ENCODE measurements at regions not wholly inside any gene's neighbourhood (a gene's known extent, or its start where the extent isn't known, plus 50 kb on each side); places are given as distances from the start of the nearest gene placed in this dataset.

GRCh38 chr3:35422101-35422500 is 217.2 kb upstream of the ARPP21 start:
- intact Hi-C loops (cut with micrococcal nuclease; ENCODE audit: unreplicated experiment) = no loop called here
- in situ Hi-C loops (cut with MboI) = no loop called here
- no peak for DNase-seq (ENCODE audit: low read depth, low spot score)
- H3K9me3 ChIP-seq (replicated peaks; ENCODE audit: control insufficient read depth, insufficient read depth, low read length) = no peaks in the 10 kb centered on the region
- no peak overlapping the region for H3K27ac ChIP-seq (ENCODE audit: control insufficient read depth, insufficient read depth)
- FAIRE-seq = no peak
- H3K27me3 ChIP-seq (replicated peaks in 1 of 2; ENCODE audit: control insufficient read depth in 2 of 2, insufficient read depth in 2 of 2, low read length in 1 of 2) = no peaks in the 10 kb centered on the region
- no peak overlapping the region for H3K4me3 ChIP-seq
- ChIA-PET SMC1A (ENCODE audit: uncharacterized antibody, unreplicated experiment) (no interaction called here), CTCF (no interaction called here), RAD21 (ENCODE audit: unreplicated experiment) (no interaction called here), POLR2A (no interaction called here)
- no peaks in the 10 kb centered on the region for H3K4me1 ChIP-seq (ENCODE audit: control insufficient read depth, insufficient read depth, low read length)
- no peak overlapping the region for H3K9ac ChIP-seq (ENCODE audit: control insufficient read depth, insufficient read depth, low read length)
- no peak overlapping the region for H3K4me2 ChIP-seq (ENCODE audit: control insufficient read depth, insufficient read depth)
- H3K79me2 ChIP-seq (ENCODE audit: control insufficient read depth, insufficient read depth, low read length) = no peaks in the 10 kb centered on the region
- no peaks in the 10 kb centered on the region for H4K20me1 ChIP-seq (ENCODE audit: control insufficient read depth, insufficient read depth)
- 9% methylated on average over 1 of the region's 1 CpG for WGBS (ENCODE audit: insufficient coverage, insufficient replicate concordance, low lambda C conversion rate, missing lambda C conversion rate)
- no peaks in the 10 kb centered on the region for H3K36me3 ChIP-seq (ENCODE audit: control insufficient read depth in 2 of 2, insufficient read depth in 2 of 2, low read length in 1 of 2)
- no TSS peak for BruUV-seq (replicated peaks)
- no peak for ATAC-seq
- no peak overlapping the region for H2AFZ ChIP-seq (ENCODE audit: control insufficient read depth, low read depth, low read length)
- TF ChIP-seq SMC3 (IDR thresholded peaks at IDR 0.05; ENCODE audit: borderline replicate concordance, low read length) (no peak), SMARCA5 (IDR thresholded peaks at IDR 0.05) (no peak), ZBTB4 (CRISPR knock-in tag; IDR thresholded peaks at IDR 0.05) (no peak), PBX3 (IDR thresholded peaks at IDR 0.05; ENCODE audit: insufficient replicate concordance, low read depth, low read length) (no peak), EGR1 (IDR thresholded peaks at IDR 0.05; ENCODE audit: borderline replicate concordance in 1 of 2, low read depth in 2 of 2, low read length in 2 of 2) (no peak), MLLT1 (IDR thresholded peaks at IDR 0.05) (no peak), POLR2AphosphoS5 (IDR thresholded peaks at IDR 0.05; ENCODE audit: low read length) (no peak), IRF5 (IDR thresholded peaks at IDR 0.05; ENCODE audit: borderline replicate concordance) (no peak)
